ENCODE measurements at regions not wholly inside any gene's neighbourhood (a gene's known extent, or its start where the extent isn't known, plus 50 kb on each side); places are given as distances from the start of the nearest gene placed in this dataset.

DNA sequence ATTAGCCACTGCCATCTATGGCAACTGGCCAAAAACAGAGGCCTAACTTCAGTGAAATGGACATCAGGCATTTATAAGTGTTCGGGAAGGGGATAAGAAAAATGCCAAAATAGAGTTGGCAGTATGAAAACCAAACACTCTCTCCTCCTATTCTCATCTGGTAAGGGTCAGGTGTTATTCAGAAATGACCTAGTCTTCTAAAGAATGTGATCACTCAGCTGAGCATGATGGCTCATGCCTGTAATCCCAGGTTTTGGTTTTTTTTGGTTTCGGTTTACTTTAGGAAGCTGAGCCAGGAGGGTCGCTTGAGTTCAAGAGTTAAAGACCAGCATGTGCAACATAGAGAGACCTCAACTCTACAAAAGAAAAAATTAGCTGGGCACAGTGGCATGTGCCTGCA lies 170.3 kb downstream of the GRIN2B start:
- Histone ChIP-seq H3K9me3 (ENCODE audit: control insufficient read depth in 1 of 2, insufficient read depth in 1 of 2, low read depth in 1 of 2, low read length in 2 of 2) (no peaks in the 10 kb centered on the region), H3K4me1 (ENCODE audit: control insufficient read depth in 1 of 2, insufficient read depth in 2 of 2, low read length in 2 of 2) (peaks cover 0 to 3% of the 10 kb centered on the region in 2 experiments; a peak in 1 of 4 replicates), H3K27me3 (ENCODE audit: insufficient read depth, low read length) (no peaks in the 10 kb centered on the region), H3K79me2 (ENCODE audit: insufficient read depth, low read length) (no peaks in the 10 kb centered on the region), H3K9me2 (ENCODE audit: insufficient read depth) (no peaks in the 10 kb centered on the region), H3K36me3 (ENCODE audit: control insufficient read depth in 1 of 2, insufficient read depth in 2 of 2, low read length in 2 of 2) (no peaks in the 10 kb centered on the region), H2AFZ (ENCODE audit: low read depth, low read length, poor library complexity, severe bottlenecking) (no peak overlapping the region), H3K4me3 (replicated peaks in 1 of 2; ENCODE audit: low read depth in 1 of 2, low read length in 2 of 2) (no peak overlapping the region), H3K27ac (ENCODE audit: low read depth, low read length) (no peak overlapping the region), H3K9ac (ENCODE audit: low read length) (no peak overlapping the region), H3K4me2 (ENCODE audit: low read length) (no peak overlapping the region), H4K20me1 (ENCODE audit: insufficient read depth) (no peaks in the 10 kb centered on the region)
- intact Hi-C loops (cut with micrococcal nuclease) = no loop called here
- TF ChIP-seq, protein P1, sequence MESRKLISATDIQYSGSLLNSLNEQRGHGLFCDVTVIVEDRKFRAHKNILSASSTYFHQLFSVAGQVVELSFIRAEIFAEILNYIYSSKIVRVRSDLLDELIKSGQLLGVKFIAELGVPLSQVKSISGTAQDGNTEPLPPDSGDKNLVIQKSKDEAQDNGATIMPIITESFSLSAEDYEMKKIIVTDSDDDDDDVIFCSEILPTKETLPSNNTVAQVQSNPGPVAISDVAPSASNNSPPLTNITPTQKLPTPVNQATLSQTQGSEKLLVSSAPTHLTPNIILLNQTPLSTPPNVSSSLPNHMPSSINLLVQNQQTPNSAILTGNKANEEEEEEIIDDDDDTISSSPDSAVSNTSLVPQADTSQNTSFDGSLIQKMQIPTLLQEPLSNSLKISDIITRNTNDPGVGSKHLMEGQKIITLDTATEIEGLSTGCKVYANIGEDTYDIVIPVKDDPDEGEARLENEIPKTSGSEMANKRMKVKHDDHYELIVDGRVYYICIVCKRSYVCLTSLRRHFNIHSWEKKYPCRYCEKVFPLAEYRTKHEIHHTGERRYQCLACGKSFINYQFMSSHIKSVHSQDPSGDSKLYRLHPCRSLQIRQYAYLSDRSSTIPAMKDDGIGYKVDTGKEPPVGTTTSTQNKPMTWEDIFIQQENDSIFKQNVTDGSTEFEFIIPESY (IDR thresholded peaks at IDR 0.05; ENCODE audit: extremely low read depth, insufficient replicate concordance, low read length) = no peak
- TF ChIP-seq, protein P2, sequence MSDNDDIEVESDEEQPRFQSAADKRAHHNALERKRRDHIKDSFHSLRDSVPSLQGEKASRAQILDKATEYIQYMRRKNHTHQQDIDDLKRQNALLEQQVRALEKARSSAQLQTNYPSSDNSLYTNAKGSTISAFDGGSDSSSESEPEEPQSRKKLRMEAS (IDR thresholded peaks at IDR 0.05) = no peak
- no peak for TF ChIP-seq SRF (IDR thresholded peaks at IDR 0.05; ENCODE audit: low read depth)
- TF ChIP-seq, protein P3, sequence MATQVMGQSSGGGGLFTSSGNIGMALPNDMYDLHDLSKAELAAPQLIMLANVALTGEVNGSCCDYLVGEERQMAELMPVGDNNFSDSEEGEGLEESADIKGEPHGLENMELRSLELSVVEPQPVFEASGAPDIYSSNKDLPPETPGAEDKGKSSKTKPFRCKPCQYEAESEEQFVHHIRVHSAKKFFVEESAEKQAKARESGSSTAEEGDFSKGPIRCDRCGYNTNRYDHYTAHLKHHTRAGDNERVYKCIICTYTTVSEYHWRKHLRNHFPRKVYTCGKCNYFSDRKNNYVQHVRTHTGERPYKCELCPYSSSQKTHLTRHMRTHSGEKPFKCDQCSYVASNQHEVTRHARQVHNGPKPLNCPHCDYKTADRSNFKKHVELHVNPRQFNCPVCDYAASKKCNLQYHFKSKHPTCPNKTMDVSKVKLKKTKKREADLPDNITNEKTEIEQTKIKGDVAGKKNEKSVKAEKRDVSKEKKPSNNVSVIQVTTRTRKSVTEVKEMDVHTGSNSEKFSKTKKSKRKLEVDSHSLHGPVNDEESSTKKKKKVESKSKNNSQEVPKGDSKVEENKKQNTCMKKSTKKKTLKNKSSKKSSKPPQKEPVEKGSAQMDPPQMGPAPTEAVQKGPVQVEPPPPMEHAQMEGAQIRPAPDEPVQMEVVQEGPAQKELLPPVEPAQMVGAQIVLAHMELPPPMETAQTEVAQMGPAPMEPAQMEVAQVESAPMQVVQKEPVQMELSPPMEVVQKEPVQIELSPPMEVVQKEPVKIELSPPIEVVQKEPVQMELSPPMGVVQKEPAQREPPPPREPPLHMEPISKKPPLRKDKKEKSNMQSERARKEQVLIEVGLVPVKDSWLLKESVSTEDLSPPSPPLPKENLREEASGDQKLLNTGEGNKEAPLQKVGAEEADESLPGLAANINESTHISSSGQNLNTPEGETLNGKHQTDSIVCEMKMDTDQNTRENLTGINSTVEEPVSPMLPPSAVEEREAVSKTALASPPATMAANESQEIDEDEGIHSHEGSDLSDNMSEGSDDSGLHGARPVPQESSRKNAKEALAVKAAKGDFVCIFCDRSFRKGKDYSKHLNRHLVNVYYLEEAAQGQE (IDR thresholded peaks at IDR 0.05; ENCODE audit: low read depth) = no peak
- TF ChIP-seq FOSL1 (IDR thresholded peaks at IDR 0.05; ENCODE audit: low read depth) = no peak
- TF ChIP-seq CEBPB (IDR thresholded peaks at IDR 0.05; ENCODE audit: low read depth) = no peak
- no peak for TF ChIP-seq JUND (IDR thresholded peaks at IDR 0.05)
- no peak for TF ChIP-seq TCF7L2 (IDR thresholded peaks at IDR 0.05; ENCODE audit: borderline replicate concordance, extremely low read depth, insufficient read depth, insufficient read length)
- TF ChIP-seq ELF1 (IDR thresholded peaks at IDR 0.05; ENCODE audit: borderline replicate concordance, low read depth) = no peak
- TF ChIP-seq YY1 (IDR thresholded peaks at IDR 0.05; ENCODE audit: extremely low read depth, insufficient replicate concordance, low read depth, low read length) = no peak
- TF ChIP-seq EGR1 (IDR thresholded peaks at IDR 0.05; ENCODE audit: low read depth) = no peak
- no peak for TF ChIP-seq POLR2A (IDR thresholded peaks at IDR 0.05; ENCODE audit: borderline replicate concordance, extremely low read depth, insufficient read depth, insufficient read length)
- TF ChIP-seq POLR2AphosphoS5 (IDR thresholded peaks at IDR 0.05; ENCODE audit: low read depth, low read length) = no peak
- no peak for TF ChIP-seq SP1 (IDR thresholded peaks at IDR 0.05; ENCODE audit: low read depth)
- TF ChIP-seq ZFX (IDR thresholded peaks at IDR 0.05) = no peak
- no peak for TF ChIP-seq ZNF274 (IDR thresholded peaks at IDR 0.05; ENCODE audit: low read depth, low read length)
- RAD21 ChIA-PET (ENCODE audit: low non-redundant PET in 1 of 2, low total read pairs in 2 of 2, uncharacterized antibody in 2 of 2, unreplicated experiment in 2 of 2) = no interaction called here
- POLR2A ChIA-PET = no interaction called here
- DNase-seq (ENCODE audit: low read depth, low spot score) (no peak), ATAC-seq (no peak)
- CTCF ChIA-PET = no interaction called here
- BruUV-seq (replicated peaks) = no TSS peak

Measured in HCT116 (cell line).